22Rv1 (cell line): ENCODE measurements at regions not wholly inside any gene's neighbourhood (a gene's known extent, or its start where the extent isn't known, plus 50 kb on each side); places are given as distances from the start of the nearest gene placed in this dataset.

Source experiments
- H3K27ac ChIP-seq: fragments of 450-650 bp; 2 replicates; pipeline ENCODE4 v1.5.1; 2017
- CTCF ChIP-seq: fragments of 450-650 bp; IDR thresholded peaks from 2 replicates; pipeline ENCODE4 v1.5.1; 2017; ENCODE audit warnings: mild to moderate bottlenecking
- ZFX ChIP-seq: fragments of 450-650 bp; IDR thresholded peaks from 2 replicates; pipeline ENCODE4 v1.6.1; 2017; ENCODE audit warnings: antibody characterized with exemption, borderline replicate concordance

GRCh38 chr20:7399114-7399513 is 541.1 kb downstream of the HAO1 start:
- no peak for TF ChIP-seq CTCF
- no peak for TF ChIP-seq ZFX
- H3K27ac ChIP-seq, result no peak overlapping the region

- no peak overlapping the region for H3K27ac ChIP-seq
- TF ChIP-seq CTCF (no peak), ZFX (no peak)
Observed at GRCh38 chr20:7399575-7399974, 540.7 kb downstream of the HAO1 start.

GRCh38 chr20:7406671-7407070 is 533.6 kb downstream of the HAO1 start:
- TF ChIP-seq CTCF (no peak), ZFX (no peak)
- H3K27ac ChIP-seq, result no peak overlapping the region

- no peak overlapping the region for H3K27ac ChIP-seq
- TF ChIP-seq ZFX (no peak), CTCF (no peak)
Observed at GRCh38 chr20:7410150-7410549, 530.1 kb downstream of the HAO1 start.

GRCh38 chr20:7411075-7411474 is 529.2 kb downstream of the HAO1 start:
- no peak overlapping the region for H3K27ac ChIP-seq
- TF ChIP-seq ZFX, result no peak
- no peak for TF ChIP-seq CTCF

GRCh38 chr20:7415427-7415826 is 524.8 kb downstream of the HAO1 start:
- TF ChIP-seq CTCF (no peak), ZFX (no peak)
- no peak overlapping the region for H3K27ac ChIP-seq

- TF ChIP-seq CTCF (no peak), ZFX (no peak)
- no peak overlapping the region for H3K27ac ChIP-seq
Observed at GRCh38 chr20:7416382-7416781, 523.9 kb downstream of the HAO1 start.
